NCI-H748 (cell line): ENCODE measurements at regions not wholly inside any gene's neighbourhood (a gene's known extent, or its start where the extent isn't known, plus 50 kb on each side); places are given as distances from the start of the nearest gene placed in this dataset.

Experiments
- DNase-seq: peaks from one replicate; lab custom pipeline; 2025; ENCODE audit not compliant: unreplicated experiment; lab: John Stamatoyannopoulos, UW

- DNase-seq, result no peak
These were observed 61.1 kb upstream of the CD44 start for GRCh38 chr11:35077709-35078469.

- DNase-seq, result no peak
These were observed 60.6 kb upstream of the CD44 start for GRCh38 chr11:35078470-35078735.

- DNase-seq, result no peak
These were observed 59.4 kb upstream of the CD44 start for GRCh38 chr11:35079611-35080010.

GRCh38 chr11:35082321-35083180, 56.4 kb upstream of the CD44 start:
- peak; percentile 7 for DNase-seq

- DNase-seq, result no peak
These were observed 55.9 kb upstream of the CD44 start for GRCh38 chr11:35083181-35083430.

- DNase-seq, result peak; percentile 48
These were observed 55.3 kb upstream of the CD44 start for GRCh38 chr11:35083431-35084238.

GRCh38 chr11:35084817-35085440, 54.0 kb upstream of the CD44 start:
- DNase-seq, result no peak

GRCh38 chr11:35085531-35086165, 53.3 kb upstream of the CD44 start:
- no peak for DNase-seq

GRCh38 chr11:35087648-35088047, 51.3 kb upstream of the CD44 start:
- DNase-seq, result no peak

GRCh38 chr11:35088226-35088625, 50.7 kb upstream of the CD44 start:
- DNase-seq, result no peak

- no peak for DNase-seq
These were observed 50.3 kb upstream of the CD44 start for GRCh38 chr11:35088676-35089075.
